OCI-LY3 (cell line): ENCODE measurements at regions not wholly inside any gene's neighbourhood (a gene's known extent, or its start where the extent isn't known, plus 50 kb on each side); places are given as distances from the start of the nearest gene placed in this dataset.
"Not testable (repeated sequence)": the region's sequence is repeated elsewhere in the genome, so short reads cannot be mapped to it uniquely, and the experiment has no call there.

Experiments
- H2AFZ ChIP-seq: fragments of 200-600, 300-600 bp; shearing (Covaris generic); 2 replicates; pipeline ENCODE4 v1.6.0; 2014; ENCODE audit warnings: antibody characterized with exemption, low read depth, low read length
- H3K27ac ChIP-seq: fragments of 200-600, 300-600 bp; sonication (generic); 2 replicates; pipeline ENCODE4 v1.5.1; 2014; ENCODE audit warnings: mild to moderate bottlenecking, low read length, moderate library complexity, mixed read lengths
- H3K27me3 ChIP-seq: fragments of 200-600, 300-600 bp; sonication (generic); 2 replicates; pipeline ENCODE4 v1.6.1; 2014; ENCODE audit warnings: low read depth, low read length, mixed read lengths
- H3K36me3 ChIP-seq: fragments of 200-600, 300-600 bp; sonication (generic); replicated peaks from 2 replicates; pipeline ENCODE3; 2014; ENCODE audit warnings: low read depth, low read length, mixed read lengths
- H3K4me1 ChIP-seq: fragments of 300-600, 200-600 bp; sonication (generic); 2 replicates; pipeline ENCODE4 v1.6.1; 2014; ENCODE audit warnings: low read length, mixed read lengths
- H3K4me2 ChIP-seq: fragments of 200-600, 300-600 bp; sonication (generic); 2 replicates; pipeline ENCODE4 v1.6.1; 2014; ENCODE audit warnings: low read length, mixed read lengths
- H3K4me3 ChIP-seq: fragments of 300-600, 200-600 bp; sonication (generic); 2 replicates; pipeline ENCODE4 v1.5.1; 2014; ENCODE audit warnings: antibody characterized with exemption, mild to moderate bottlenecking, low read length, moderate library complexity
- H3K79me2 ChIP-seq: fragments of 300-600, 200-600 bp; shearing (Covaris generic); 2 replicates; pipeline ENCODE4 v1.6.1; 2014; ENCODE audit warnings: mild to moderate bottlenecking, low read length, mixed read lengths
- H3K9ac ChIP-seq: fragments of 300-600, 200-600 bp; shearing (Covaris generic); 2 replicates; pipeline ENCODE4 v1.6.0; 2014; ENCODE audit warnings: mild to moderate bottlenecking, low read length, moderate library complexity
- H3K9me3 ChIP-seq: fragments of 200-600, 300-600 bp; shearing (Covaris generic); 2 replicates; pipeline ENCODE4 v1.6.1; 2014; ENCODE audit warnings: low read length, mixed read lengths; ENCODE audit not compliant: insufficient read depth
- H4K20me1 ChIP-seq: fragments of 200-600, 300-600 bp; sonication (generic); 2 replicates; pipeline ENCODE4 v1.6.1; 2016; ENCODE audit warnings: low read length, mixed read lengths; ENCODE audit not compliant: insufficient read depth
- EZH2phosphoT487 ChIP-seq: fragments of 200-600 bp; shearing (Covaris generic); IDR thresholded peaks from 2 replicates; pipeline ENCODE4 v1.6.1; 2018; ENCODE audit warnings: antibody characterized with exemption, mixed run types, low read depth
- TF ChIP-seq, protein P1 (sequence below): fragments of 200-600, 300-600 bp; sonication (generic); IDR thresholded peaks from 2 replicates; pipeline ENCODE4 v1.5.1; 2014; ENCODE audit warnings: antibody characterized with exemption, low read length, low read depth

DNA sequence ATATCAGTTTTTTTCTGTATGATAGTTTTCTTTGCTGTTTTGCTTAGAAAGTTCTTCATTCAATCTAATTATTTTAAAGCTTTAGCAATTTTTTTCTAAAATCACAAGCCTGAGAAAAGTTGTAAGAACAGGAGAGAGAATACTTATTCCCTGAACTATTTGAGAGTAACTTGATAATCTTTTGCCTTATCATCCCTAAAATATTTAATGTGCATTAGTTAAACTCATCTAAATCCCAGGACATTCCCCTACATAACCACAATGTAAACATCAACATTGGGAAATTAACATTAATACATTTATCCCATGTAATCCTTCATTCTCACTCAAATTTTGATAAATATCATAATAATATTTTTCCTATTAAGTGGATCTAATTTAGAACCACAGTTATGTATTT lies 241.8 kb downstream of the CD109 start:
- H3K79me2 ChIP-seq, result no peaks in the 10 kb centered on the region
- TF ChIP-seq, protein P1, sequence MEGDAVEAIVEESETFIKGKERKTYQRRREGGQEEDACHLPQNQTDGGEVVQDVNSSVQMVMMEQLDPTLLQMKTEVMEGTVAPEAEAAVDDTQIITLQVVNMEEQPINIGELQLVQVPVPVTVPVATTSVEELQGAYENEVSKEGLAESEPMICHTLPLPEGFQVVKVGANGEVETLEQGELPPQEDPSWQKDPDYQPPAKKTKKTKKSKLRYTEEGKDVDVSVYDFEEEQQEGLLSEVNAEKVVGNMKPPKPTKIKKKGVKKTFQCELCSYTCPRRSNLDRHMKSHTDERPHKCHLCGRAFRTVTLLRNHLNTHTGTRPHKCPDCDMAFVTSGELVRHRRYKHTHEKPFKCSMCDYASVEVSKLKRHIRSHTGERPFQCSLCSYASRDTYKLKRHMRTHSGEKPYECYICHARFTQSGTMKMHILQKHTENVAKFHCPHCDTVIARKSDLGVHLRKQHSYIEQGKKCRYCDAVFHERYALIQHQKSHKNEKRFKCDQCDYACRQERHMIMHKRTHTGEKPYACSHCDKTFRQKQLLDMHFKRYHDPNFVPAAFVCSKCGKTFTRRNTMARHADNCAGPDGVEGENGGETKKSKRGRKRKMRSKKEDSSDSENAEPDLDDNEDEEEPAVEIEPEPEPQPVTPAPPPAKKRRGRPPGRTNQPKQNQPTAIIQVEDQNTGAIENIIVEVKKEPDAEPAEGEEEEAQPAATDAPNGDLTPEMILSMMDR, result no peak
- TF ChIP-seq EZH2phosphoT487, result no peak
- H3K4me2 ChIP-seq, result no peak overlapping the region
- H4K20me1 ChIP-seq, result no peaks in the 10 kb centered on the region
- H3K36me3 ChIP-seq, result no peaks in the 10 kb centered on the region
- H3K9me3 ChIP-seq, result no peaks in the 10 kb centered on the region; the same call in 1 of the 2 replicates
- H3K27me3 ChIP-seq, result no peaks in the 10 kb centered on the region
- no peak overlapping the region for H2AFZ ChIP-seq
- H3K4me1 ChIP-seq, result no peaks in the 10 kb centered on the region
- no peak overlapping the region for H3K27ac ChIP-seq
- H3K9ac ChIP-seq, result no peak overlapping the region
- no peak overlapping the region for H3K4me3 ChIP-seq

DNA sequence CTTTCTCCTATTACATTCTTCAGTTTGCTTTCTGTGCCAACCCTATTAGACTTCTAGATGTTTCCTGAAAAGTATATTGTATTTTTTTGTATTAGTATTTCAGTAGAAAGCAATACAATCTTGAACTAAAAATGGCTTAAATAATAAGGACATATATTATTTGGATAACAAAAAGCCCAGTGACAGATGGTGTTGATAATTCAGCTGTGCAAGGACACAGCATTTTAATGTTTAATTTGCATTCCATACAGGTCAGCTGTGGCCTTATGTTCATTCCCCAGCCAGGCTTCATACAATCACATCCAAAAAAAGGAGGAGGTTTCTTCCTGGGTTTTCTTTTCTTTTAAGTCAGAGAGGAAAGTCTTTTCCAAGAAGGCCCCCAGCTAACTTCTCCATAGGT lies 236.9 kb downstream of the CD109 start:
- Histone ChIP-seq H3K4me1 (no peaks in the 10 kb centered on the region), H3K27ac (no peak overlapping the region), H3K9ac (no peak overlapping the region), H3K36me3 (no peaks in the 10 kb centered on the region), H3K9me3 (no peaks in the 10 kb centered on the region), H4K20me1 (no peaks in the 10 kb centered on the region), H3K4me2 (no peak overlapping the region), H3K4me3 (no peak overlapping the region), H3K27me3 (no peaks in the 10 kb centered on the region), H3K79me2 (no peaks in the 10 kb centered on the region), H2AFZ (no peak overlapping the region)
- TF ChIP-seq, protein P1, result no peak
- TF ChIP-seq EZH2phosphoT487, result no peak

DNA sequence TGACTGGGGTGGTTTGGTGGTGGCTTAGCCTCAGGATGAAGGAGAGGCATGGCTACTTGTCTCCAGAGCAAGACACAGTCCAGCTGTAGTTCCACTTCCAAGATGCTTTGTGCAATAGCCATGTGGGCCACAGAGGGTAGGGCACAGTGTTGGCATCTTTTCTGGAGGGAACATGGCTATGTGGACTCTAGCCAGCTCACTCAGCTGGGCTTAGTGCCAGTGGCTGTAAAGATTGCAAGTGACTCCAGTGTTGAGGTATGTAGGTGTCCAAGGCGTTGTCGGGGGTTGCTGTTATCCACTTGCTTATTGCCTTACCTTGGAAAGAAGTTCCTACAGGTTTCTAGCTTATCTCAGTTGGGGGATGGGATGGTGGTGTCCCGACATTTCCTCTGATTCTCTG lies 233.4 kb downstream of the CD109 start:
- no peak overlapping the region for H3K9ac ChIP-seq
- H4K20me1 ChIP-seq, result no peaks in the 10 kb centered on the region
- H3K9me3 ChIP-seq, result no peaks in the 10 kb centered on the region
- no peaks in the 10 kb centered on the region for H3K79me2 ChIP-seq
- H3K4me1 ChIP-seq, result no peaks in the 10 kb centered on the region
- TF ChIP-seq EZH2phosphoT487, result no peak
- TF ChIP-seq, protein P1, result no peak
- H3K4me3 ChIP-seq, result no peak overlapping the region
- no peak overlapping the region for H3K27ac ChIP-seq
- no peaks in the 10 kb centered on the region for H3K36me3 ChIP-seq
- no peaks in the 10 kb centered on the region for H3K27me3 ChIP-seq
- H3K4me2 ChIP-seq, result no peak overlapping the region
- no peak overlapping the region for H2AFZ ChIP-seq

DNA sequence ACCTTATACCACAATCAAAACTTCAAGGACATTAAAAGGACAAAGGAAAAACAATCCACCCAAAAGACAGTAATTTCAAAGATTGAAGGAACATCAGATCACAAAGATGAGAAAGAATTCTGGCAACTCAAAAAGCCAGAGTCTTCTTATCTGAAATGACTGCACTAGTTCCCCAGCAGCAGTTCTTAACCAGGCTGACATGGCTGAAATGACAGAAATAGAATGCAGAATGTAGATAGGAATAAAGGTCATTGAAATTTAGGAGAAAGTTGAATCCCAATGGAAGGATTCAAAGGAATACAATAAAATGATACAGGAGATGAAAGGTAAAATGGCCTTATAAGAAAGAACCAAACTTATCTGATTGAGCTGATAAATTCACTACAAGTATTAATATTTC lies 231.4 kb downstream of the CD109 start:
- no peak overlapping the region for H2AFZ ChIP-seq
- no peaks in the 10 kb centered on the region for H3K9me3 ChIP-seq
- no peak for TF ChIP-seq EZH2phosphoT487
- TF ChIP-seq, protein P1, result no peak

DNA sequence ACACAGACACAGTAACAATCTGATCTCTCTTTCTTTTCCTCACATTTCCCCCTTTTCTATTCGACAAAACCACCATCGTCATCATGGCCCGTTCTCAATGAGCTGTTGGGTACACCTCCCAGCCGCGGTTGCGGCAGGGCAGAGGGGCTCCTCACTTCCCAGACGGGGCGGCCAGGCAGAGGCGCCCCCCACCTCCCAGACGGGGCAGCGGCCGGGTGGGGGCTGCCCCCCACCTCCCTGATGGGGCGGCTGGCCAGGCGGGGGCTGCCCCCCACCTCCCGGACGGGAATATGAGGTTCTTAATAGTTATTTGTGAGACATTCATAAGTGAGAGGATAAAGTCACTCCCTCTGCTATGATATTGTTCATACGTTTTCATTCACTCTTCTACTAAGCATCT lies 229.7 kb downstream of the CD109 start:
- H3K27ac ChIP-seq, H3K9ac ChIP-seq, H3K4me3 ChIP-seq, H3K36me3 ChIP-seq, H3K4me1 ChIP-seq, H3K4me2 ChIP-seq, H4K20me1 ChIP-seq, H3K27me3 ChIP-seq, H3K9me3 ChIP-seq, H3K79me2 ChIP-seq, H2AFZ ChIP-seq: not testable (repeated sequence)

More for the DNA sequence above, 231.4 kb downstream of the CD109 start:
- H3K79me2 ChIP-seq, result no peaks in the 10 kb centered on the region
- no peaks in the 10 kb centered on the region for H4K20me1 ChIP-seq
- no peak overlapping the region for H3K9ac ChIP-seq
- H3K4me3 ChIP-seq, result no peak overlapping the region
- H3K27me3 ChIP-seq, result no peaks in the 10 kb centered on the region
- no peak overlapping the region for H3K27ac ChIP-seq
- no peaks in the 10 kb centered on the region for H3K36me3 ChIP-seq
- no peak overlapping the region for H3K4me2 ChIP-seq
- H3K4me1 ChIP-seq, result no peaks in the 10 kb centered on the region
